NCI-H2196 treated with DMSO at 0.1 percent for 48 hours (cell line): ENCODE measurements at regions not wholly inside any gene's neighbourhood (a gene's known extent, or its start where the extent isn't known, plus 50 kb on each side); places are given as distances from the start of the nearest gene placed in this dataset.
"Not testable (repeated sequence)": the region's sequence is repeated elsewhere in the genome, so short reads cannot be mapped to it uniquely, and the experiment has no call there.

Experiments used
- DNase-seq: peaks from one replicate; lab custom pipeline; 2025; ENCODE audit not compliant: unreplicated experiment; lab: John Stamatoyannopoulos, UW

- DNase-seq = no peak
Measured at GRCh38 chr5:56733580-56733979, 81.8 kb upstream of the MAP3K1 start.

DNA sequence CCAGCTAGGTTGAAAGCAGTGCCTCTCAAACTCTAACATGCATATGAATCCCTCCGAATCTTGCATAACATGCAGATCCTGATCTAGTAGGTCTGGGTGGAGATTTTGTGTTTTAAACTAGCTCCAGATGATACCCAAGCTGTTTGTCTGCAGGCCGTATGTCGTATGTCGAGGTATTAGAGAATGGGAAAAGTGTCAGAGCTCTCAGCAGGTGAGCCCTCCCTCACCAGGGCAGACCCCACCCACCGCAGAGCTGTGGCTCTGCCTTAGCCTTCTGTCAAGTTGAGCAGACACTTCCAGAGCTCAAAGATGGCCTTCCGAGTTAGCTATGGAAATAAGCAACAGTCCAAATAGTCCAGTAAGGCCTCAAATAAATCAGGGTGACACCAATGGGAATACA, 83.2 kb upstream of the MAP3K1 start:
- DNase-seq = no peak

- DNase-seq = not testable (repeated sequence)
Measured at GRCh38 chr5:56731473-56731872, 83.9 kb upstream of the MAP3K1 start.

DNA sequence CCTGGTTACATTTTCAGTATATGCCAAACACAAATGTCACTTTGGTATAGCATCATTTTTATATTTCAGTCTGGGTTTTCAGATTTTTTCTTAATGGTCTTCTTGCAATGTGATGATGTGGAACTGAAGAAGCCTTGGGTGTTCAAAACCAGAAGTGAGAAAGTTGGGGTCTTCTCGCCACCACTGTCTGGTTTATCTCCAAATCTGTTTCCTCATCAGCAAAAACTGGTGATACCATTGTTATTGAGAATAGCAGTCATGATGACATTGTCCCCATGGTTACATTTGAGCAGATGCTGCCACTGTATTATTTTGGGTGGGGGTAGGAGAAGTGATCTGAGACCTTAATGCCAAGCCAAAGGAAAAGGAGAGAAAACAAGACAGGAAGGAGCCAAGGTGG, 85.9 kb upstream of the MAP3K1 start:
- DNase-seq = no peak

- no peak for DNase-seq
Measured at GRCh38 chr5:56725711-56726411, 89.5 kb upstream of the MAP3K1 start.

GRCh38 chr5:56724857-56725256, 90.5 kb upstream of the MAP3K1 start:
- DNase-seq = not testable (repeated sequence)

GRCh38 chr5:56722317-56722716, 93.0 kb upstream of the MAP3K1 start:
- no peak for DNase-seq

- no peak for DNase-seq
Measured at GRCh38 chr5:56717253-56717987, 97.9 kb upstream of the MAP3K1 start.

- no peak for DNase-seq
Measured at GRCh38 chr5:56715986-56716385, 99.4 kb upstream of the MAP3K1 start.

DNA sequence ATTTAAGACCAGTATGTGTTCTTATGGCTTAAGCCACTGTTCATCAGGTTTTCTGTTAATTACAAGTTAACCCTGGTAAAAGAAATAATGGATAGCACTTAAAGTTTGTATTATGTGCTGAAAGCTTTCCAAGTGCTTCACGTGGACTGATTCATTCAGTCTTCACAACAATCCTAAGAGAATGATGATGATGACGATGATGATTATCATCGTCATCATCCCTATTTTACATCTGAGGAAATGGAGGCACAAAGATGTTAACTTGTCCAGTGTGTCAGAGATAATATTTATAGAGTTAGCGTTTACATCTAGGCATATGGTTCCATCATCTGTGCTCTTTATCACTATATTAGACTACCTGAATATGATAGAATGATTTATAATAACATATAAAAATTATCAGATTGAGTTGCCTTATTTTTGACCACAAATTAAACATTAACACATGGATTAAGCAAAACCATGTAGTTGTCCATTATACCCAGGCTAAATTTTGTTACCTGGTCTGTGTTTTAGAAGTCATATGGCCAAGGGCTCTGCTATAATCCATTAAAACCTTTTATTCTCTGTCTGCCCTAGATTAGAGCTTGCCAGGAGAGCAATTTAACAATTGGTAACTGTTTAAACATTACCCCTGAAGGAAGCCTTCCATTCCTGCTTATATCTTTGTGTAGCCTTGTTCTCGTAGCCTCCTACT, 102.3 kb upstream of the MAP3K1 start:
- no peak for DNase-seq

DNA sequence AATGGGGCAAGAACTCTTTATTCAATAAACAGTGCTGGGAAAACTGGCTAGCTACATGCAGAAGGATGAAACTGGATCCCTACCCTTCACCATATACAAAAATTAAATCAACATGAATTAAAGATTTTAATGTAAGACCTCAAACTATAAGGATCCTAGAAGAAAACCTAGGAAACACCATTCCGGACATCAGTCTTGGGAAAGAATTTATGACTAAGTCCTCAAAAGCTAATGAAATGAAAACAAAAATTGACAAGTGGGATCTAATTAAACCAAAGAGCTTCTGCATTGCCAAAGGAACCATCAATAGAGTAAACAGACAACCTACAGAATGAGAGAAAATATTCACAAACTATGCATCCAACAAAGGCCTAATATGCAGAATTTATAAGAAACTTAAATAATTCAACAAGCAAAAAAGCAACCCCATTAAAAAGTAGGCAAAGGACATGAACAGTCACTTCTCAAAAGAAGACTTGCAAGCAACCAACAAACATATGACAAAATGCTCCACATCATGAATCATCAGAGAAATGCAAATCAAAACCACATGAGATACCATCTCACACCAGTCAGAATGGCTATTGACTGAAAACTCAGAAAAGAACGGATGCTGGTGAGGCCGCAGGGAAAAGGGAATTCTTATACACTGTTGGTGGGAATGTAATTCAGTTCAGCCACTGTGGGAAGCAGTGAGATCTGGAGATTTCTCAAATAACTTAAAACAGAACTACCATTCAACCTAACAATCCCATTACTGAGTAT, 104.3 kb upstream of the MAP3K1 start:
- no peak for DNase-seq

- DNase-seq = no peak
Measured at GRCh38 chr5:56706504-56706903, 108.8 kb upstream of the MAP3K1 start.

- no peak for DNase-seq
Measured at GRCh38 chr5:56705217-56705616, 110.1 kb upstream of the MAP3K1 start.

DNA sequence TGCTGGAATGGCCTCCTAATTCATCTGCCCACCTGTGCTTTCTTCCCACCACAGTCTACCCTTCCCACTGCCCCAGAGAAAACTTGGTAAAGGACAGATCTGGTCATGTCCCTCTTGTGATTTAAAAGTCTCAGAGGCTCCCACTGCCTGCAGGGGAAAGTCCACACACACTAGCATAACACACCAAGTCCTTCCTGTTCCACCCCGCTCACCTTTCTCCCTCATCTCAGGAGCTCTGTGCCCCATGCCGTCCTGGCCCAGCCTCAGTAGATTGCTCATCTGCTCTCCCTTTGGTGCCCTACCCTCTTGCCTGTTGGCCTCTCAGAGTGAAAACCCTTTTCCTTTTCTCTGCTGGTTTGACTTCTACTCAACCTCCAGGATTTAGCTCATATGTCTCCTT, 111.4 kb upstream of the MAP3K1 start:
- no peak for DNase-seq

GRCh38 chr5:56700711-56701110, 114.6 kb upstream of the MAP3K1 start:
- DNase-seq = no peak

- DNase-seq = no peak
Measured at GRCh38 chr5:56699538-56699937, 115.8 kb upstream of the MAP3K1 start.

- DNase-seq = no peak
Measured at GRCh38 chr5:56698463-56699381, 116.6 kb upstream of the MAP3K1 start.

- no peak for DNase-seq
Measured at GRCh38 chr5:56696900-56697299, 118.4 kb upstream of the MAP3K1 start.

DNA sequence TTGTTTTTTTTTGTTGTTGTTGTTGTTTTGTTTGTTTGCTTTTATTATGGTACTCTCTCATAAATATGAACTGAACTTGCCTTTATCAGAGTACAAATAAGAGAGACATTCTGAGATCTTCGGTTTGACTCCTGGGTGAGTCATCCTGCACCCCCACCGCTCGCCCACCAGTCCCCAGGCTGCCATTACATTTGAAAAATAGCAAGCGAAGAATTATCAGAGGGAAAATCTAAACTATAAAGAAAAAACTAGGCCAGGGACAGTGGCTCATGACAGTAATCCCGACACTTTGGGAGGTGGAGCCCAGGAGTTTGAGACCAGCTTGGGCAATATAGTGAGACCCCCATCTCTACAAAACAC, 122.1 kb upstream of the MAP3K1 start:
- no peak for DNase-seq
